ENCODE measurements at regions not wholly inside any gene's neighbourhood (a gene's known extent, or its start where the extent isn't known, plus 50 kb on each side); places are given as distances from the start of the nearest gene placed in this dataset.

DNA sequence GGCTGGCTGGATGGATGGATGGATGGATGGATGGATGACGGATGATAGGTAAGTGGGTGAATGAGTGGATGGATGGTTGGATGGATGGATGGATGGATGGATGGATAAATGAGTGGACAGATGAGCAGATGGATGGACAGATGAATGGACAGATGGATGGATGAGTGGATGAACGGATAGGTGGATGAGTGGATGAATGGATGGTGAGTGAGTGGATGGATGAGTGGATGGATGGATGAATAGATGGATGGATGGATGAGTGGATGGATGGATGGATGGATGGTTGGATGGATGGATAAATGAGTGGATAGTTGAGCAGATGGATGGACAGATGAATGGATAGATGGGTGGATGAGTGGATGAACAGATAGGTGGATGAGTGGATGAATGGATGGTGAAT lies 340.7 kb upstream of the AUTS2 start:
- TF ChIP-seq, protein P1, sequence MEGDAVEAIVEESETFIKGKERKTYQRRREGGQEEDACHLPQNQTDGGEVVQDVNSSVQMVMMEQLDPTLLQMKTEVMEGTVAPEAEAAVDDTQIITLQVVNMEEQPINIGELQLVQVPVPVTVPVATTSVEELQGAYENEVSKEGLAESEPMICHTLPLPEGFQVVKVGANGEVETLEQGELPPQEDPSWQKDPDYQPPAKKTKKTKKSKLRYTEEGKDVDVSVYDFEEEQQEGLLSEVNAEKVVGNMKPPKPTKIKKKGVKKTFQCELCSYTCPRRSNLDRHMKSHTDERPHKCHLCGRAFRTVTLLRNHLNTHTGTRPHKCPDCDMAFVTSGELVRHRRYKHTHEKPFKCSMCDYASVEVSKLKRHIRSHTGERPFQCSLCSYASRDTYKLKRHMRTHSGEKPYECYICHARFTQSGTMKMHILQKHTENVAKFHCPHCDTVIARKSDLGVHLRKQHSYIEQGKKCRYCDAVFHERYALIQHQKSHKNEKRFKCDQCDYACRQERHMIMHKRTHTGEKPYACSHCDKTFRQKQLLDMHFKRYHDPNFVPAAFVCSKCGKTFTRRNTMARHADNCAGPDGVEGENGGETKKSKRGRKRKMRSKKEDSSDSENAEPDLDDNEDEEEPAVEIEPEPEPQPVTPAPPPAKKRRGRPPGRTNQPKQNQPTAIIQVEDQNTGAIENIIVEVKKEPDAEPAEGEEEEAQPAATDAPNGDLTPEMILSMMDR (IDR thresholded peaks at IDR 0.05) = no peak
- TF ChIP-seq POLR2A (IDR thresholded peaks at IDR 0.05) = no peak
